HG03039 (cell line): ENCODE measurements at regions not wholly inside any gene's neighbourhood (a gene's known extent, or its start where the extent isn't known, plus 50 kb on each side); places are given as distances from the start of the nearest gene placed in this dataset.
"Not testable (repeated sequence)": the region's sequence is repeated elsewhere in the genome, so short reads cannot be mapped to it uniquely, and the experiment has no call there.

ENCODE experiments used
- ATAC-seq: cut with Tn5 transposase; IDR thresholded peaks from one replicate; pipeline ENCODE4 v1.9.1; 2021; ENCODE audit warnings: mild to moderate bottlenecking, moderate library complexity; ENCODE audit not compliant: unreplicated experiment

DNA sequence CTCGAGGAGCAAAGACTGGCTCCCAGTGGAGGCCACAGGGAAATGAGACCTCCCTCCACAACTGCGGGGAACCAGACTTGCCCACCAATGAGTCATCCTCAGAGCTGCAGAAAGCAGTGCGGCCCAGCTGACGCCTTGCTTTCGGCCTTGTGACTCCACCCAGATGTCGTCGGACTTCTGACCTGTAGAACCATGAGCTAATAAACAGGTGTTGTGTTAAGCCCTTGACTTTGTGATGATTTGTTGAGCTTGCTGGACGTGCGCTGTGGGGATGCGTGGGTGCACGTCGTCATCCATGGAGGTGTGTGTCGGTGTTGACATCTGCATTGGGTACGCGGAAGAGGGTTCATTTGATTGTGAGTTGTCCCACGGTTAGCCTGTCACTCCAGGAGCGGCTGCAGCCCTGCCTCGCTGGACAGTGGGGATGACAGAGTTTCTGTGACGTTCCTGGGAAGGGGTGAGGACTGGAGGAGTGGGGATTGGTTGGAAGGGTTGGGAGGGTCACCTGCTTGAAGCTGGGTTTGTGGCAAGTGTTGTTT lies 154.1 kb downstream of the SH3BP4 start:
- no peak for ATAC-seq

DNA sequence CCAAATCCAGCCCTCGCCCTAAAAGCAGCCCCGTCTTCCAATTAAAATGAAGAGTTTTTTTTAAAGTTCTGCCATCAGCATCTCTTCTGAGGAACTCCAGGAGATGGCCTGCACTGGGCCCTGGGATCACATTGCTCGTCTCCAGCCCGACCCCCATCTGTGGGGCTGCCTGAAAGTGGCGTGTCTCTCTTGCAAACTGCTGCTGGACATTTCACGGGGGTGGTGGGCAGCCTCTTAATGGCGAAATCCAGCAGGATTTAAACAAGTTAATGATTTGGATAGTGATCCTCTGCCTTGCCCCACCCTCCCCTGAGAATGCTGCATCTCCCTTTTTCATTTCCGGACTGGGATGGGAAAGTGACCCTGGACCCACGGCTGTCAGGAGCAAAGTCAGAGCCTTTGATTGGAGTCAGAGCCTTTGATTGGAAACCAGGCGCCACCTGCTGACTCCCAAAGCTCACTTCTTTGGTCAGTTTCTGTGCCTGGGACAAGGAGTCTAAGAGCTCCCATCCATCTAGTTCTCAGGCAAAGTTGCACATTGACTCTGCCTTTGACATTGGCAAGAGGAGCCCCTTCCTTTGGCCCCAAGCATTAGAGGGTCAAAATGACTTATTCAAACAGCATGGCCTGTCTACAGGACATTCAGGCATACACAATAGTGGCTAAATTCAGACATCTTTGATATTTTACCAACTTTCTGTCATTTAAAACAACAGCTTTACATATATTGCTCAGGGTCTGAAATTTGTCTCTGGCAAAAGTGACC lies 155.2 kb downstream of the SH3BP4 start:
- ATAC-seq, result no peak

DNA sequence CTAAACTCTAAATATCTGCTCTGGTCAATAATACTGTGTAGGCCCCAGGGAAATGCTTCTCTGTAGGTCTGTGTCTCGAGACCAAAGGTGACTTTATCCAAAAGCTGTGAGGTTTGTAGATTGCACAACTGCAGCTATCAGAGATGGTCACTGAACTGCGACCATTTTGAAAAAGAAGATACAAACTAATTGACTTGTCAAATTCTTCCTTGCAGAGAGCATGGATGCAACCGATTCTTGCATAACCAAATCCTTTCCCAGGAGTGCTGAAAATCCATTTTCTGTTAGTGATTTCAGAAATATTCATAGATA lies 155.8 kb downstream of the SH3BP4 start:
- no peak for ATAC-seq

DNA sequence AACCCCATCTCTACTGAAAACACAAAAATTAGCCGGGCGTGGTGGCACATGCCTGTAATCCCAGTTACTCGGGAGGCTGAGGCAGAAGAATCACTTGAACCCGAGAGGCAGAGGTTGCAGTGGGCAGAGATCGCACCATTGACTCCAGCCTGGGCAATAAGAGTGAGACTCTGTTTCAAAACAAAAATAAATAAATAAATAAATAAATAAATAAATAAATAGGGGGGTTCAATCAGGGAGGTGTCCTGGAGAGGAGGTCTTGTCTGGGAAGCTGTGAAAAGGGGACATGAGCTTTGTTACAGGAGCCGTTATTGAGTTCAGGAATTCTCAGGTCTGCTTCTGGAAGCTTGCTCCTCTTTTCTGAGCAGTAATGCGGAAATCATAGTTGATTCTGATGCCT lies 157.7 kb downstream of the SH3BP4 start:
- not testable (repeated sequence) for ATAC-seq

DNA sequence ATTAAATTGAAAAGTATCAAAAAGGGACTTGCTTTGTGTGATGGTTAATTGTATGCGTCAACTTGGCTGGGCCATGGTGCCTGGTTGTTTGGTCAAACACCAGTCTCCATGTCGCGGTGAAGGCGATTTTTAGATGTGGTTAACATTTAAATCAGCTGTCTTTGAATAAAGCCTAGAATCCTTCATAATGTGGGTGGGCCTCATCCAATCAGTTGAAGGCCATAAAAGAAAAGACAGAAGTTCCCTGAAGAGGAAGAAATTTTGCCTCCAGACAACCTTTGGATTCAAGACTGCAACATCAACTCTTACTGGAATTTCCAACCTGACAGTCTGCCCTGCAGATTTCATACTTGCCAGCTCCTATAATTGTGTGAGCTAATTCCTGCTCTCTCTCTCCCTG lies 160.5 kb downstream of the SH3BP4 start:
- no peak for ATAC-seq

DNA sequence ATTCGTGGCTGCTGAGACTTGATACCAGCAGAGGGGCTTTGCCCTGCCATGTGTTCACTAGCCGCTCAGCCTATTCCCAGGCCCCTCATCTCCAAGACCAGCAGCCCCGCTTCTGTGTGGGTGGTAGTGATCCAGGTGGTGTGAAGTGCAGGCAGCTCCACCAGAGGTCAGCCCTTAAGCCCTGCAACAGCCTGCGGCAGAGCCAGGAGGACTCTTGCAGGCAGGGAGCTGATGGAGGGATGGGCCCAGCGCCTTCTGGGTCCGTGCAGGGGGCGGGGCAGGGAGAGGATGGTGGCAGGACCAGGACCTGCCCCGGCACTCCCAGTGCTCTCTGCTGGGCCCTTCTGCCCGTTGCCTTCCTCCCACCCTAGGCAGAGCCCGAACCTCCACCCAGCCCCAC lies 162.0 kb downstream of the SH3BP4 start:
- no peak for ATAC-seq

DNA sequence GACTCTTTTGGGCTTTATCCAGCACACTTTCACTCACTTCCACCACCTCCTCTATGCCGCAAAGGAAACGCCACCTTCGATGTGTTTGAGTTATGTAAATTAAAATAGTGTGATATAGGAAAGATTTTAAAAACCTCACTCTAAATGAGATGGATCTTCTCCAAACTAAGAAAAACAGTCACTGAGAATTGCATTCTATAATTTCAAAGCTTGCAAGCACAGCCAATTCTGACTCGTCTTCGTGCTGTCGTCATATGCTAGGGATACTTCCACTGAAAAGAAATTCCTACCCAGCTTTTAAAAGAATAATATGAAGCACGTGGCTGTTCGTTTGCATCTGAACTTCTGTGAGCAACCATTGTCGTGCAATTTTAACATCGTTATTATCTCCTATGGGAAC lies 162.5 kb downstream of the SH3BP4 start:
- no peak for ATAC-seq

DNA sequence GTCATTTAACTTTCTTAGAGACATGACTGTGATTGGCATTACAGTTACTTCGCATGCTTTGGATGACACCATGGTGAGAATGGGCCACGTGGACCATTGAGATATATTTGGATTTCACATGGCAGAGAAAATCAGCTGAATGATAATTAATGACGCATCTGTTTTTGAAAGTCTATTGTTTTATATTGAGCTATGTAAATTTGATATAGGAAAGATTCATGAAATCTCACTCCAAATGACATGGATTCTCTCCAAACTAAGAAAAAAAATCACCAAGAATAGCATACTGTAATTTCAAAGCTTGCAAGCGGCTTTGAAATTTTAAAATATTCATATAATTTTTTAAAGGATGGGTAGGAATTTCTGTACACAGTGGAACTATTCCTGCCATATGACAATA lies 163.7 kb downstream of the SH3BP4 start:
- no peak for ATAC-seq

DNA sequence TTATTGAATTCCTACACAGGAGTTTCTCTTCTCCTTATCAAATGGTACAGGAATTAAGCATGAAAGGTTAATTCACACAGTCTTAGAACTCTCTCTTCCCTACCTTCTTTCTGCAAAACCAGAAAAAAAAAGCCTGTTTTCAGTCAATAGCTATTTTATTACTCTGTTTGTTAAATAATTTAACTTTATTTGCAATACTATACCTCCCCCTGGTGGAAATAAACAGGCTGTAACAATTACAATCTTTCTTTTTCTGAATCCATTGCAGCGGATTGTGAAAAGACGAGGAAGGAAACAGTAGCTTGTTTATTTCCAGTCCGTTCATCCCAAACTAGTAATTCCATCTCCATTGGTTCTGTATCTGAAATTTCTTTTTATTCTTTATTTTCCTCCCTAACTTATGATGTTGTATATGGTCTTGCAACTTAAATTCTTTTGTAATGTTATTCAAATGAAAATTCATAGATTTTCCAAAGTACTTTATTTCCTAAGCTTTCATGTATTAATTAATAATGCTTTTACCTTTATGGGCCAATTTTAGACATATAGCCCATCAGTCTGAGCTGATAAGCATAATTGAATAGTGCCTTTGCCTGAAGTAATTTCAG lies 165.2 kb downstream of the SH3BP4 start:
- ATAC-seq, result no peak

DNA sequence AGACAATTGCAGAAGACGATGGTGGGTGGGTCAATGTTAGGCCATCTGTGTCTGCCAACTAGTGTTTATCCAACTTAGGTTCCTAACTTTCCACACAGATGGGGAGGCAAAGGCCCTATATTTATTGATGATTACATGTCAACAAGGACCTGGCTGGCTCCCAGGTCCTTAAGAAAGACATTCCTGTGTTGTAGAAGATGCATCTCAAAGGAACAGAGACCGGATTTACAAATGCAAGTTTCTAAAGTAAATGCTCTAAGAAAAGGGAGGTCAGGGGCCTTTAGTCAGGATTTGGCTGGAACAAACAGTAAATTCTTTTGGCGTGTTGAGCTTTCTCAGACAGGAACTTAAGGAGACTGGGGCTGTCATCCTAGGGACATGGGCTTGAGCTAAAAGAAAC lies 175.0 kb downstream of the SH3BP4 start:
- ATAC-seq, result no peak

DNA sequence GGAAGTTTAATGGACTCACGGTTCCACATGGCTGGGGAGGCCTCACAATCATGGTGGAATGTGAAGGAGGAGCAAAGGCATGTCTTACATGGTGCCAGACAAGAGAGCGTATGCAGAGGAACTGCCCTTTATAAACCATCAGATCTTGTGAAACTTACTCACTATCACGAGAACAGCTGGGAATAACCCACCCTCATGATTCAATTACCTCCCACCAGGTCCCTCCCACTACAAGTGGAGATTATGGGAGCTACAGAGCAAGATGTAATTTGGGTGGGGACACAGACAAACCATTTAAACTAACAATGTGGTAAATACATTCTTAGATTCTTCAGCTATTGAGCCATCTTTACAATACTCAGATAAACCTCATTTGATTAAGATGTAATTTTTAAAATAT lies 176.1 kb downstream of the SH3BP4 start:
- no peak for ATAC-seq

DNA sequence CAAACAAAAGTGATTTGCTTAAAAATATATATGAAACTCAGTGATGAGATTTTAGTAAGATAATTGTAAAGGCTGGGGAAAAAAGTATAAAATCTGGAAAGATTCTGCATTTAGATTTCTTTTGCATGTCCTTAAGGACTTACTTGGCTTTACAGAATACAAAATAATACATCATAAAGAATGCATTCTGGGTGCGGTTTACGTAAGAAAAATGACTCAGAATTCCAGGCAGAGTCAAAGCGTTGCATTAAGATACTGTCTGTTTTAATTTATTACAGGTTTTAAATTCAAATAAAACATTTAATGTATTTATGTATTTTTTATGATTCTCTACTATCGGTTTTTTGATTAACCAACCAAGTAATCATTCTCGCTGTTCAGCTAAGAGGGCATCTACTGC lies 178.0 kb downstream of the SH3BP4 start:
- no peak for ATAC-seq

DNA sequence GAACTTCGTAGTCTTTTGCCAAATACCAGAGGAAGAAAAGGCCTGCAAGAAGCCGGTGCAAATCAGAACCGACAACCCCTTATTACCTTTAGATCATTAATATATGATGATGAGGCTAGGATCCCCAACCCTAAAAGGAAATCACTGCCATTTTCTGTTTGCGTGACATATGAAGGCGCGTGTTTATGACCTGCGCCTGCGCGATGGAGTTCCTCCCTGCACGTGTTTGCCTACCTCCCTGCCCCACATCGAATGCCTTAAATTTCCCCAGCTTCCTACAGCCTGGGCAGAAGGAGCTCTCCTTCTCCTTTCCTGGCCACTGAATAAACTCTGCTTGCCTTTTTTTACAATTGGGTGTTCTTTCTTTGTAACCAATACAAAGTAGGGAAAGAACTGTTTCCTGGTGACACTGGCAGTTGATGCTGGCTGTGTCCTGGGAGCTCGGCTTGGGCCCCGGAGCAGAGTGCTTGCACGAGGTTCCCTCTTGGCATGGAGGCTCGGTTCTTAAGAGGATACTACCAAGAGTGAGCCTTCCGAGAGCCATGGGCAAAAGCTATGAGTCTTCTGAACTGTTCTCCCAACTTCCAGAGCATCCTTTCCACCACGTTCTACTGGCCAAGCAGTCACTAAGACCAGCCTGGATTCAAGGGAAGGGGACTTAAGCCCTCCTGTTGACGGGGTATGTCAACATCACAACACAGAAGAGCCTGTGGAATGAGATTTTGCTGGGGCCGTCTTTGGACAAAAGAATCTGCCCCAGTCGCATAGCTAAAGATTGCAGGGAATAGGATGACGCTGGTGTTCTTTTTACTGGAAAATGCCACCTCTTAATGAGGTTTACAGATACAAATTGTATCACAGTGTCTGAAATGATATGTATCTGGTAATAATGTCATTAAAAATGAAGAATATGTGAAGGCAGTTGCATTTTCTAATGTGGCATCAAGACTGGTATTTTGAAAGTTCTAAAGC lies 179.8 kb downstream of the SH3BP4 start:
- ATAC-seq, result no peak

DNA sequence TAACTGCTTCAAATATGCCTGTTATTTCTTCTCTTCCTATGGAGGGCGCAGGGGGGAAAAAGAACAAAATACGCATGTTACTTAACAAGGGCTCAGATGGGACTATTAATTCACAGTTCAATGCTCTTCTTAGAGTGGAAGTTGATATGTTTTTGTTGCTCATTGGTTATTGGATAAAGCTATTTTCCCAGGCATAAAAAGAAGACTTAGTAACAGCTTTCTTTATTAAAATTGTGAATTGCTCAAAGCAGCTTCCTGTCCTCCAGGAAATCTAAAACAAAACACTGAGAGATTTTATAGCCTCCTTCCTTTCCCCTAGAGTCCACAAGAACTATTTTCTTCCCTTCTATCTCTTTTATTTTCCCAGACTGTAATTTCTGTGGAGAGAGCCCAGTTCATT lies 180.8 kb downstream of the SH3BP4 start:
- ATAC-seq, result no peak

DNA sequence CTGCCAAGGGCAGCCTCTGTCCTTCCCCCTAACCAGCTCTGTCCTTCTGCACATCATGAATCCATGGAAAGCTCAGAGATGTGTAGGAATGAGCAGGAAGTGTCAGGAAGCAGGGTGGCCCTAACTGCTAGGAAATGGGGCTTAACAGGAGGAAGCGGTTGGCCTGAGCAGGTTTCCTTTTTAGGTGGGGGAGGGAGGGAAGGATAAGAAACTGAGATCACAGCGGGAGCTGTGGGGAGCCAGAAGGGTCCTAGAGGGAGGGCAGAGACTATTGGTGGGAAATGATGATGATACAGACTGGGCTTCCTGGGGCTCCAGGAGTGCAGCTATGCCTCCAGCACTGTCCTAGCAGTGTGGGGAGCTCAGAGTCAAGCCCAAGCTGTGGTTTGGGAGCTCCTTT lies 182.0 kb downstream of the SH3BP4 start:
- no peak for ATAC-seq

DNA sequence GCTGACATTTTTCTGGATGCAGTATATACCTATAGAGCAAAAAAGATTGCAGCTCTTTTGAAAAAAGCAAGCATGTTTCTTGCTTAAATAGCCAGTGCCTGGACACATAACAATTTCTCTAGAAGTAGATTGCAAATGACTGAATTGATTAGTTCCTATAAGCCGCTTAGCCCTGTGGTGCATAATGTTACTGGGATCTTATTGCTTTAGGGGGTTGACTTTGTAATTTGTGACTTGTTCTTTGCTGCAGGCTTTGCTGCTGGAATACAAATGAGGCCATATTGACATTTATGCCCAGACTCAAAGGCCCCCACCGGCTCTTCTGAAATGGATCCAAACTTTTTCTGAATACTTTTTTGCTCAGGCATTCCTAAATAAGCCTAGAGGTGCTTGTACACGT lies 182.6 kb downstream of the SH3BP4 start:
- ATAC-seq, result no peak

DNA sequence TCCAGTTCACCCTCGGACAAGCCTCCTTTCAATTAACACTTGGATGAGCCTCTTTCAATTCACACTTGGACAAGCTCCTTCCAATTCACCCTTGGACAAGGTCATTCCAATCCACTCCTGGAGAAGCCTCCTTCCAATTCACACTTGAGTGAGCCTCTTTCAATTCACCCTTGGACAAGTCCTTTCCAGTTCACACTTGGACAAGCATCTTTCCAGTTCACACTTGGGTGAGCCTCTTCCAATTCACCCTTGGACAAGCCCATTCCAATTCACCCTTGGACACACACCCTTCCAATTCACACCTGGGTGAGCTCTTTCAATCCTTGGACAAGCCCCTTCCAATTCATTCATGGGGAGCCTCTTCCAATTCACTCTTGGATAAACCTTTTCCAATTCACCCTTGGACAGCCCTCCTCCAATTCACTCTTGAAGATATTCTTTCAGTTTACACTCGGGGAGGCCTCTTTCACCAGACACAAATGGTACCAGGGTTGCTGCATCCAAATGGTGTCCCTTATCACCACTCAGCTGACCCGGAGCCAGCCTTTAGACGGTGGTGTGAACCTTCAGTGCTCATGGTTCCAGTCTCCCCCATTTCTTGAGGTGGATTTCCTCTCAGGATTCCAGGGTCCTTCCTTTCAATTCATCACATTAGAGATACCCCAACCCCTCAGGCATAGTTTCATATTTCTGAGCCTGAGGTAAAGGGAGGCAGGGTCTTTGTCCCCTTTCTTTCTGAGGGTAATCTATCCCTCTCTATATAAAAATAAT lies 183.6 kb downstream of the SH3BP4 start:
- ATAC-seq, result no peak

DNA sequence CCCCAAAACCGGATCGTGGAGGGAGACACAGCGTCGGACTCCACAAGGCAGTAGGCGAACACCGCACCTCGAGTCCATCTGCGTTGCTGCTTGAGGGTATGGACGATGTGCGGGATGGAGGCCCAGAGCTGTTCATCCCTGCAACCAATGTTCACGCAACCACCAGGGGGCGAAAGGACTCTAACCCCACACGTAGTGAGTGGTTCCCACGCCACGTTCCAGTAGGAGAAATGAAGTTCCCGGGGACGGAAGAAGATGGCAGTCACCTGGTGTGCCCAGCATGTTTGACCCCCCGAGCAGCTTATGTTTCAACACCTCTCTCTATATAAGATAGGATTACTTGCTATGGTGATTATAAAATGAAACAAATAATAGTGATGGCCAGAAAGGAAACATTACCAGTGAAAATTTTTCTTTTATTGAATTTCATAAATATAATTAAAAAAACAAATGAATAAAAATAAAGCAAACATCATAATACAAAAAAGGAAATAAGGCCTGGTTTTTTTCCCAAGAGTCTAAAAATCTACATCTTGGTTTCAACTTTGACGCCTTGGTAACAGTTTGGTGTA lies 184.3 kb downstream of the SH3BP4 start:
- no peak for ATAC-seq

DNA sequence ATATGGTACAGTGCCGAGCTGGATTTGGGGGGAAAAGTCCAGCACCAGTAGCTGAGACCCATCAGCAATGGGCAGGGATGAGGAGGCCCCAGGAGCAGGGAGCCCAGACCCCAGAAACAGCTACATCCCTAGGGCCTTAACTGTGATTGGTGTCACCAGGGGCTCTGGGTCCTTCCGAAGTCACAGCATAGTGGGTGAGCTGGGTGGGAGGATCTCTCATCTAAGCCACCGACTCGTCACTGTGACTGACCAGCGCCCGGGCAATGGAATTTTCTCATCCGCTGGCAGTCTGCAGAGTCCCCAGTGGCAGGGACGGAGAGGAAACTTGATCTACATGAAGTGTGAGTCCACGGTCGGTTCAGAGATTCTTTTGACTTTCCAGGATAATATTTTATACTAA lies 186.5 kb downstream of the SH3BP4 start:
- no peak for ATAC-seq

DNA sequence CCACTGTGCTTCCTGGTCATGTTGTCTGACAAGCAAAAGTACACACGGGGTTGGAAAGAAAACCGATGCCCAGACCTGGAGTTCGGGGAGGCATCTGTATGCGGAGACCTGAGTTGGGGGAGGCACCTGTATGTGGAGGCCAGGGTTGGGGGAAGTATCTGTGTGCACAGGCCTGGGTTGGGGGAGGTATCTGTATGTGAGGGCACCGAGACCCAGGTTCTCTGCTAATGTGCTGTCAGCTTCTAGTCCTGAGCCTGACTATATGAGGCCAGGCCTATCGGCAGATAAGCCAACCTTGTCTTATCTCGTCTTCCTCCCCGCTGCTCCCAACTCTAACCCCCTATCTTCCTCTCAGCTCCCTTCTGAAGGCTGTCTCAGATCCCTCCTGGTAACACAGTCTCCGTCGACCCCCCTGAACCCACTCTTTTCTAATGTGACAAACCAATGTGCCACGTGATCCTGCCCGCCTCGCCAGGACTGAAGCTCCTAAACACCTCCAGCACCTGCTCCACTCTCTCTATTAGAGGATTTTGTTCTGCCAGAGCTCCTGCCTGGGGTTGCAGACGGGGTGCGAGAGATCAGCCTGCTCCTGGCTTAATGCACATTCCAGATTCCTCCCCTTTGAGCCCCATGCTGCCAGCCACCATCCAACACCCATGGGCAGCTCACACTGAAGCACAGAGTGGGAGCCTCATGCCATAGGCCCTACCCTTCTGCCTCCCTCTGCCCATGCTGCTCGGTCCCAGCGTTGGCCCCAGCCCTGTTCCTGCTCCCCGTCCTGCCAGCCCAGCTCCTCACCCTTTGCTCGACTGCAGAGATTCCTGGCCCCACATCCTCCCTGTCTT lies 188.4 kb downstream of the SH3BP4 start:
- no peak for ATAC-seq
